Stimulated activated CD8-positive, alpha-beta memory T cell treated with anti-CD3 and anti-CD28 coated beads, Interleukin-4, amount 100 ng/mL, for 1 hour (primary cell): ENCODE measurements at regions not wholly inside any gene's neighbourhood (a gene's known extent, or its start where the extent isn't known, plus 50 kb on each side); places are given as distances from the start of the nearest gene placed in this dataset.
A peak's percentile ranks its signal among the peaks of the same experiment; 100 is the strongest.

Source experiments
- DNase-seq, 2 donors: peaks; one replicate each; pipeline ENCODE4 v3.0.0-alpha.2; 2020; ENCODE audit warnings: low read depth in 2 of 2, low spot score in 1 of 2

- DNase-seq: no peak
Observed at GRCh38 chr7:25870574-25870973, 281.4 kb upstream of the NFE2L3 start.

GRCh38 chr7:25876092-25876491, 275.9 kb upstream of the NFE2L3 start:
- DNase-seq: no peak

GRCh38 chr7:25877802-25878789, 273.9 kb upstream of the NFE2L3 start:
- no peak for DNase-seq

- DNase-seq: no peak
Observed at GRCh38 chr7:25879799-25880198, 272.2 kb upstream of the NFE2L3 start.

- no peak for DNase-seq
Observed at GRCh38 chr7:25881317-25882037, 270.5 kb upstream of the NFE2L3 start.

GRCh38 chr7:25882151-25882773, 269.7 kb upstream of the NFE2L3 start:
- DNase-seq: no peak

GRCh38 chr7:25884265-25884828, 267.7 kb upstream of the NFE2L3 start:
- DNase-seq: no peak

- no peak for DNase-seq
Observed at GRCh38 chr7:25885057-25885576, 266.9 kb upstream of the NFE2L3 start.

GRCh38 chr7:25886387-25887240, 265.4 kb upstream of the NFE2L3 start:
- DNase-seq: no peak

- DNase-seq: no peak
Observed at GRCh38 chr7:25887266-25887665, 264.7 kb upstream of the NFE2L3 start.

GRCh38 chr7:25887795-25888559, 264.0 kb upstream of the NFE2L3 start:
- DNase-seq: no peak

GRCh38 chr7:25889765-25890164, 262.2 kb upstream of the NFE2L3 start:
- DNase-seq: no peak

- DNase-seq: no peak
Observed at GRCh38 chr7:25891591-25891990, 260.4 kb upstream of the NFE2L3 start.

- no peak for DNase-seq
Observed at GRCh38 chr7:25893436-25893835, 258.6 kb upstream of the NFE2L3 start.

GRCh38 chr7:25894002-25894901, 257.7 kb upstream of the NFE2L3 start:
- DNase-seq: no peak

- peak; percentile 29 to 38 for DNase-seq
Observed at GRCh38 chr7:25894902-25895791, 256.9 kb upstream of the NFE2L3 start.

GRCh38 chr7:25895792-25896171, 256.2 kb upstream of the NFE2L3 start:
- no peak for DNase-seq
